ENCODE measurements at regions not wholly inside any gene's neighbourhood (a gene's known extent, or its start where the extent isn't known, plus 50 kb on each side); places are given as distances from the start of the nearest gene placed in this dataset.

- POLR2A ChIA-PET, result no interaction called here
- Mint-ChIP-seq H3K4me3 (peak overlapping the region; percentile 1), H3K27ac (peak overlapping the region; percentile 79), H3K27me3 (no peaks in the 10 kb centered on the region), H3K36me3 (ENCODE audit: low read depth) (peaks cover 22% of the 10 kb centered on the region), H3K4me1 (peaks cover 47% of the 10 kb centered on the region), H3K9me3 (no peaks in the 10 kb centered on the region)
- no peak for DNase-seq
- CTCF ChIA-PET, result interaction anchor here (0.6 to 2.6 kb wide), 2 partner anchors 8 to 272 kb away, joined by 3 to 12 read pairs; no protein-coding TSS in a partner anchor
Measured at GRCh38 chr19:46963093-46963734, 56.4 kb upstream of the NPAS1 start.

GRCh38 chr19:46967578-46968032, 52.0 kb upstream of the NPAS1 start:
- Mint-ChIP-seq H3K9me3 (no peaks in the 10 kb centered on the region), H3K27me3 (no peaks in the 10 kb centered on the region)
- DNase-seq, result peak; percentile 53

More at GRCh38 chr19:46967578-46968032, 52.0 kb upstream of the NPAS1 start:
- POLR2A ChIA-PET, result no interaction called here
- CTCF ChIA-PET, result interaction anchor here (1.4 kb wide), 1 partner anchor 40 kb away, joined by 4 read pairs; no protein-coding TSS in a partner anchor
- peak overlapping the region; percentile 28 for H3K4me3 Mint-ChIP-seq
- H3K4me1 Mint-ChIP-seq, result peaks cover 35% of the 10 kb centered on the region
- H3K27ac Mint-ChIP-seq, result peak overlapping the region; percentile 76
- H3K36me3 Mint-ChIP-seq (ENCODE audit: low read depth), result peaks cover 16% of the 10 kb centered on the region

Measured in activated CD4-positive, alpha-beta T cell treated with anti-CD3 and anti-CD28 coated beads, Interleukin-2, amount 10 ng/mL, durations not matched to agents 7 days and 5 days (primary cell).